ENCODE measurements at regions not wholly inside any gene's neighbourhood (a gene's known extent, or its start where the extent isn't known, plus 50 kb on each side); places are given as distances from the start of the nearest gene placed in this dataset.

DNA sequence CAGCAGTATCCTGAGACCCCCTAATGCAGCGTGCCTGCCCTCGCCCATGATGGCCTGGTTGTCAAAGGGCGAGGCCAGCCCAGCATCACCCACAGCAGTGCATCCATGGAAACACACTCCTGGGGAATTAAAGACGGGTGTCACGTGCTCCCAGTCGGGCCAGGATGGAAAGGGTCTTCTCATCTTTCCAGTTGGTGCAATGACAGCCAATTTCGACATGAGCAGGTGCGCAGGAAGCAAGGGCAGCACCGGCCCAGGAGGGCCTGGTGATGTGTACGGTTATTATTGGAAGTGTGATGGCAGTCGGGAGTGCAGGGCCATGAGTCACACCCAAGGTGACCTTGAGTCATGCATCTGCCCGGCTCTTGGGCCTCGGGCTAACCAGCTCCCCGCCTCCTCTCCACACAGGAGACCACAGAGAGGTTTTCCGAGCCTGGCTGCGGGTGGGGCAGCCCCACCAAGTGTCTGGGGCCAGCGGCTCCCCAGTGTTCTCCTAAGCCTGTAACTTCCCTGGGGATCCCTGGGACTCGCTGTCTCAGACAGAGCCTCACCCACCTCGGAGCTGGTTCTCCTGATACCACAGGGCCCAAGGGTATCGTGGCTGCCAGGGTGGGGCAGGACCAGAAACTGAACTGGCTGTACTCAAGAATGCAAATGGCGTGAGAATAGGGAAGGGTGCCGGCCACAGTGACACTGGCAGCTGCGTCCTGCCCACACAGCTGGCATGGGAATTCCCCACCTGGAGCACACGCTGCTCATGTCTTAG is 119.8 kb downstream of the SIK1 start:
- TF ChIP-seq, protein P1, sequence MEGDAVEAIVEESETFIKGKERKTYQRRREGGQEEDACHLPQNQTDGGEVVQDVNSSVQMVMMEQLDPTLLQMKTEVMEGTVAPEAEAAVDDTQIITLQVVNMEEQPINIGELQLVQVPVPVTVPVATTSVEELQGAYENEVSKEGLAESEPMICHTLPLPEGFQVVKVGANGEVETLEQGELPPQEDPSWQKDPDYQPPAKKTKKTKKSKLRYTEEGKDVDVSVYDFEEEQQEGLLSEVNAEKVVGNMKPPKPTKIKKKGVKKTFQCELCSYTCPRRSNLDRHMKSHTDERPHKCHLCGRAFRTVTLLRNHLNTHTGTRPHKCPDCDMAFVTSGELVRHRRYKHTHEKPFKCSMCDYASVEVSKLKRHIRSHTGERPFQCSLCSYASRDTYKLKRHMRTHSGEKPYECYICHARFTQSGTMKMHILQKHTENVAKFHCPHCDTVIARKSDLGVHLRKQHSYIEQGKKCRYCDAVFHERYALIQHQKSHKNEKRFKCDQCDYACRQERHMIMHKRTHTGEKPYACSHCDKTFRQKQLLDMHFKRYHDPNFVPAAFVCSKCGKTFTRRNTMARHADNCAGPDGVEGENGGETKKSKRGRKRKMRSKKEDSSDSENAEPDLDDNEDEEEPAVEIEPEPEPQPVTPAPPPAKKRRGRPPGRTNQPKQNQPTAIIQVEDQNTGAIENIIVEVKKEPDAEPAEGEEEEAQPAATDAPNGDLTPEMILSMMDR (IDR thresholded peaks at IDR 0.05) = no peak
- TF ChIP-seq POLR2A (IDR thresholded peaks at IDR 0.05) = no peak
